GDM1 (cell line): ENCODE measurements at regions not wholly inside any gene's neighbourhood (a gene's known extent, or its start where the extent isn't known, plus 50 kb on each side); places are given as distances from the start of the nearest gene placed in this dataset.
"Not testable (repeated sequence)": the region's sequence is repeated elsewhere in the genome, so short reads cannot be mapped to it uniquely, and the experiment has no call there.

ENCODE experiments used
- DNase-seq: peaks from one replicate; lab custom pipeline; 2025; lab: John Stamatoyannopoulos, UW

DNA sequence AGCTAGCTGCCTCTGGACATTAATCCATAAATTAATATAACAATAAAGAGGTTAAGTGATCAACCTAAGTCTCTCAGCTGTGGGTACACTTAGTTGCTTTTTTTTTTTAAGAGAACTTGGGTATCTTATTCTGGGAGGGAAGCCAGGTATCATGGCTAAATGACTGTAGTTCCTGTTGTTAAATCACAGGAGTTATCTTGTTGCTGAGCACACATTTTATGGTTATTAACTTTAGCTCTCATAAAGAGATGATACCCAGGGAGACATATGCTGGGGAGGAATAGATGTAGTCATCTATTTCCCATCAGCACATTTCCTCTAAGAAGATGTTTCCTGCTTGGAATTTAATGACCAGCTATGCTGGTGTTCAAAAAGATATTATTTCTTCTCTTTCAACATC, 227.8 kb downstream of the PTGER3 start:
- no peak for DNase-seq

DNA sequence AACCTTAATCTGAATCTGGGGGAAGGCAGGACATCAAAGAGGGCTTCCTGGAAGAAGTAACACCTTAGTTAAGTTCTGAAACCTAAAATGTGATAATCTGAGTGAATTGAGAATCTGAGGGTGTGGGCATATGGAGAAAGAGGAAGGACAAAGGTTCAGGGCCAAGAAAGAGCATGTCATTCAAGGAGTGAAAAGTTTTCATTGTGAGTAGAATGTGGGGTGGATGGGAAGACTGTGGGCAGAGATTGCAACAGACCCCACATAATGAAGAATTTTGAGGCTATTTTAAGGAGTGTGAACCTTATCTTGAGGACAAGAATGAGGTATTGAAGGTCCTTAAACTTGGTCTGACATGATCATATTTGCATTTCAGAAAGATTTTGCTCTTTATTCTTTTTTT, 227.2 kb downstream of the PTGER3 start:
- DNase-seq: no peak

DNA sequence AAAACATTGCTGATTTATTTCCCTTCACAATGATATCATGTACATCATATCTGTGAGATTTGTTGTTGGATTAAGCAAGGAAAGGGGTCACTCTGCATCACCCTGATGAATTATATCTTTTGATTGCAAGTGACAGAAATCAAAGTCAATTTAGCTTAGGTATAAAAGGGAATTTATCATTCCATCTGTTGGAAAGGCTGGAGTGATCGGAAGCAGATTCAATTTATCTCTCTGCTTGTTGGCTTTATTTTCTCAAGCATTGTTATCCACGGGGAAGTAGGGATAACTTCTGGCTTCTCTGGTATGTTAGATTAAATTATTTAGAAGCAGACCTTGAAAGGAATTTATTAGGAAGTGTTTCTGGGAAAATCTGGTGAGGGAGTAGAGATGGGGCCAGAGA, 226.6 kb downstream of the PTGER3 start:
- no peak for DNase-seq

DNA sequence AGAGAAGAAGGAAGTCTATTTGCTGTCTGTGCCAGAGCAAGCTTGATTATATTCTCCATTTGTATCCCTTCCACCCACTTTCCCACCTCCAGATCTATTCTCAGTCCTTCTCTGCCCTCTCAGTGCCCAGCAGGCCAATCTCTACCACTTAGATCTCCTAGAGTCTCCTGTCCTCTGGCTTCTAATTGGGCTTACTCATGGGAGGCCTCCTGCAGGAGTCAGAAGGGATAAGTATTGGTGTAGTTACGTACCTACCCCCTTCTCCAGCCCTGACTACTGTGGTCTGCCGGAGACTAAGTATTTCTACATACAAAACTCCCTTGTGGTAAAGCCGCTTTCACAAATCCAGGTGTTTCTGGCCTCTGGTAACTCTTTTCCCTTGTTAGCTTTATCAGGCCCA, 221.2 kb downstream of the PTGER3 start:
- DNase-seq: no peak

DNA sequence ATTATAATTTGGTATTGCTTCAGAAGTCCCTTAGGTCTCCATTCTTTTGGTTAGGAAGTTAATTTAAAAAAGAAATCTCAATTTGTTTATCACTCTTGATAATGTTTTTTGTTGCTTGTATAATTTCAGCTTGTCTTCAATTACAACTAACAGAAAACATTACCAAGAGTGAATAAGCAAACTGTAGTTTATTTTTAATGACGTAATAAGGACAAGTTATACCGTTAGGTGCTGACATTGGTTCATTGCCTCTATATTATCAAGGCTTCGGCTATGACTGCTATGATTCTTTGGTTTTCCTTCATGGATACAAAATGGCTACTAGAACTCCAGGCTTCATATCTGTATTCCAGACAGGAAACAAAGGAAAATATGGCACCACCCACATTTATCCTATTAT, 220.6 kb downstream of the PTGER3 start:
- no peak for DNase-seq

DNA sequence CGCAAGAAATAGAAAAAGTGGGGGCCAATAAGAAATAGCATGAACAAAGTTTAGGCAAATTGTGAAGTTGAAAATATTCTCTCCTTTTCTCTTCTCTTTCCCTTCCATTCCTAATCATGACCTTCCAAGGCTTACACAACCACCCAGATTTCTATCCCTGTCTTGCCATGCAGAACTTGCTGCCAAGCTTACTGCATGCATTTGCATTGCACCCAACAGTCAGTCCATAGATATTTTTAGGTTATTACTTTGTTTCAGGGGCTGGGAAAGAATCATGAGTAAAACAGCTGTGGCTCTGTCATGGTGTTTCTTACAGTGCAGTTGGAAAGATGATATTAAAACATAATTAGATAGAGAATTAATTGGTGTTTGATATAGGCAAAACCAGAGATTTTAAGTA, 219.4 kb downstream of the PTGER3 start:
- DNase-seq: no peak

DNA sequence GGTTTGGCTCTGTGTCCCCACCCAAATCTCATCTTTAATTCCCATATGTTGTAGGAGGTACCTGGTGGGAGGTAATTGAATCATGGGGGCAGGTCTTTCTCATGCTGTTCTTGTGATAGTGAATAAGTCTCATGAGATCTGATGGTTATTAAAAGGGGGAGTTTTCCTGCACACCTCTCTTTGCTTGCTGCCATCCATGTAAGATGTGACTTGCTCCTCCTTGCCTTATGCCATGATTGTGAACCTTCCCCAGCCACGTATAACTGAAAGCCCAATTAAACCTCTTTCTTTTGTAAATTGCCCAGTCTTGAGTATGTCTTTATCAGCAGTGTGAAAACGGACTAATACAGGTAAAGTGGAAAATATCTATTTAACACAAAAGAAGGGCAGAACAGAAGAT, 213.3 kb downstream of the PTGER3 start:
- DNase-seq: not testable (repeated sequence)

DNA sequence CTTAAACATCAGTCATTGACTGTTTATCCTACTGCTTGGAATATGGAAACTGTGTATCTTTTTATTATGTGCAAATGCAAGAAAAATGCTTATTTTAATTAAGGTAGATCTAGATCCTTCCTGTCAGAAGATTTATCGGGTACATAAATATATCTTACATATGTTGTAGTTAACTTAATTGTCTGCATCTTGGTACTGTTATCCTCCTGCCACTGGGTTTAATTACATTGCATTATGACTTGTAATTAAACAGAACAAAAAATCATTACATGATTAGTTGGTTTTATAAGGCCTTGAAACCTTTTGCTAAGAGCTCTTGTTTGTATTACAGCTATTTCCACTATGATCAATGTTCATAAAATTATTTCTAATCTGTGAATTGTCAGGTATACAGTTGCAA, 211.2 kb downstream of the PTGER3 start:
- DNase-seq: no peak

DNA sequence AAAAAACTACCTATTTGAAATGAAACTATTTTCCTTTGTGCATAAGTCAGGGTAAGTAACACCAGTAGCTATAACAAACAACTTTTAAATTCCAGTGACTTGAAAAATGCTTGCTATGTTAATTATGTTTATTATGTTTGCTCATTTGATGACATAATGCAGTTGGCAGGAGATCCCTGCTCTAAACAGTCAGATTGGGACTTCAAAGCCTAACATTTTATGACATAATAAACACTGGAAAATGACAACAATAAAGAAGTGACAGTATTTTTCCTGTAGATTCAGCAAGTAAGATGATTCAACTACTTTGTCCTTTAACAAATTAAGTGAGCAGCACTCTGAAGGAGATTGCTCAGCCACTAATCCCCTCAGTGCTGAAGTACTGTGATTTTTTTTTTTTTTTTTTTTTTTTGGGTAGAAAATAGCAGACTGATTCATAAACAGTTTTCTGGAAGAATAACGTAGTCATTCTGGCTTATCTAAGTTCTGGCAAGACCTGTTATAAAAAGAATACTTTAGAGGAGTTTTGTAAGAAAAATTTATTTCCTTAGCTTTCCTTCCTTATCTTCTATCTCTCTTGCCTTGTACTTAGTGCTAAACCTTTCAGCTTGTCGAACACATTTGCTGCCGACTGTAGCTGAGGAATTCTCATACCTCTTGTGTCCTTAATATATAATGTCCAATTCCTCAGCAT, 207.2 kb downstream of the PTGER3 start:
- DNase-seq: no peak

DNA sequence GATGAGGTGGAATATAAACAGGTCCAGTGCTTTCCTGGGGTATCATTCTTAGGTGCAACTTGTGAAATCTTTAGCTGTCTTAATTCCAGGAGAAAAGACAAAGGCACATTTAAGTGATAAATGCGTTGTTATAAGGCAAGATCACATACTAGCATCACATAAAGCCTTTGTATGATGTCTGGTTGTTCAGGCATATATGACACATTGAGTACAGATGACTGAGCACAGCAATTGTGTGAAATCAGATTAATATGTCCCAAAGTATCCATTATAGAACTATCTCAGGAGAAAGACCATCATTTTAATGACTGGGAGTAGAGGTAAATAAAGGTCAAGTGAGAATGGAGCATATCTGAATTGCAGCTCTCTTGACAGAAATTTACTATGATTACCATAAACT, 205.1 kb downstream of the PTGER3 start:
- no peak for DNase-seq

DNA sequence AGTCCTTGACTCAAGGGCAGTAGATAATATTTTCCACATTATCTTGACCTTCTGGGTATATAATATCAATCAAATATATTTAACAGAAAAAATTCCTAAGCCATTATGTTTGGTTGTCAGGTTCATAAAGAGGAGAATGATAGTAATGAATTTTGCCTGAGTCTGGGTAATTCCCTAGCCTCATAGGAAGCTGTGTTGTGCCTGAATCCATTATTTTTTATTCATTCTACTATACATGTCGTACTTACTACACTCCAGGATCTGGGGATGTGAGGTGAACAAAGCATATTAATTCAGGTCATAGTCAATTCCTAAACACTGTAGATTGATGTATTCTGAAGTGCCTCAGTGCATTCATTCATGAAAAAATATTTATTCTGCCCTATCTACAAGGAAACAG, 204.2 kb downstream of the PTGER3 start:
- DNase-seq: no peak

DNA sequence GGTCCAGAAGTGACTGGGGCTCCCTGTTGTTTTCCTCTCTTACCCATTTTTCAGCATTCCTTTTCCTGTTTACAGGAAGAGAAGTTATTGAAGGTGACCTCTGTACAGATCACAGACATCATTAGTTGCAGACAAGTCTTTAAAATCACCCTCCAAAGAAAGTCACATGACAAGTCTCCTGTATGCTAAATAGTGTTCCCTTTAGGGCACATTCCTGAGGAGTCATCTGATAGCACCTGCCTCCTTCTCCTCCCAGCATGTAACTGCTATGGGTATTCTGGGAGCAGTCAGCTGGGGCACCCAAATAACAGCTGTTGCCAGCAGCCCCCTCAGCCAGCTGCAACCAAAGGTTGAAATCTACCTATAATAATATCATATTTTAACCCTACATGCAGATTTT, 200.6 kb downstream of the PTGER3 start:
- DNase-seq: no peak

DNA sequence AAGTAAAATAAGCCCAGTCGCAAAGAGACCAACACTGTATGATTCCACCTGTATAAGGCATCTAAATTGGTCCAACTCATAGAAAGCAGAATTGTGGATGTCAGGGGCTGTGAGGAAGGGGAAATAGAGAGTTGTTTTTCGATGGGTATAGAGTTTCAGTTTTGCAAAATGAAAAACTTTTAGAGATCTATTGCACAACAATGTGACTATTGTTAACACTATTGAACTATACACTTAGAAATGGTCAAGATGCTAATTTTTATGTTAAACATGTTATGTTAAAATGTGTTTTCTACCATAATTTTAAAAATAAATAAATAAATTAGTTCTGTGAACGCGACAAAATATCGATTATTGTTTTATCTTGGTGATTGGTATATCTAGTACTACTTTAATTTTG, 192.4 kb downstream of the PTGER3 start:
- DNase-seq: no peak

DNA sequence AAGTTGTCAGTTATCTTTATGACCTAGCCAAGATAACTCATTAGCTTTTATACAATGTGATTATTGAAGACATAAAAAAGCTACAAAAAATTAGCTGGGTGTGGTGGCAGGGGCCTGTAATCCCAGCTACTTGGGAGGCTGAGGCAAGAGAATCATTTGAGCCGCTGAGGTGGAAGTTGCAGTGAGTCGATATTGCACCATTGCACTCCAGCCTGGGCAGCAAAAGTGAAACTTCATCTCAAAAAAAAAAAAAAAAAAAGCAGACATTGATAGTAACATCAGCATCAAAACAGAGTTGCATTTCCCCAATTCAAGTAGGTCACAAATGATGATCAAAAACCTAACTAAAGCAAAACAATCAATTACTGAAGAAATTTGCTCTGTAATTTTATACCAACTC, 191.4 kb downstream of the PTGER3 start:
- DNase-seq: no peak

DNA sequence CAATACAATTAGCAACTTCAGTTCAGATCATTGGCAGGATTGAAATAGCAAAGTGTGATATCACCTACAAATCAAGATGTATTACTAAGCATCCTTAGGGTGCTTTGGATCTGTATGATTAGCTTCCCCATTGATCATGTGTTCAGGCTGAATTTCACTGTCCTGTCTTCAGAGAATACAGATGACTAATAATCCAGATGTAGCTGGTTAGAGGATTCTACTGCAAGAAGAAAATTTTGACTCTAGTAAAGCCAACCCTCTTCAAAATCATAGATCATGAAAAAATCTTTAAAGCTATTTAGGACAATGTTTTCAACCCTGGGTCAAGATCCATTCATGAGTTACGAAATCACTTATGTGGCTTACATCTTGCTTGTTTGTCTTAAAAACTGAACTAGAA, 184.4 kb downstream of the PTGER3 start:
- no peak for DNase-seq

DNA sequence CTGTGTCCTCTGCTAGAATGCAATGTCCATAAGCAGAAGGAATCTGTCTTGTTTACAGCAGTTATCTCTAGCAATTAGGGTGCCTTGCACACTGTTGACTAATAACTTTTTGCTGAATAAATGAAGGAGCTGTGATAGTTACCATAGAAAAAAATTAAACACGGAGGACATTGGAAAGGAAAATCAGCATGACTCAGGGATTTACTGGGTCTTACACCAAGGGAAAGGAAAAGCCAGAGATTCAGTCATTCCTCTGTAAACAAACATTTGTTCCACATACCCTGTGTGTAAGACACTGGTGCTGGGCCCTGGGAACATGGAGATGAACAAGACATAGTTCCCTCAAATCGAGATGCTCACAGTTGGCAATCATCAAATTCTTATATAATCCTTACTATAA, 183.3 kb downstream of the PTGER3 start:
- no peak for DNase-seq

DNA sequence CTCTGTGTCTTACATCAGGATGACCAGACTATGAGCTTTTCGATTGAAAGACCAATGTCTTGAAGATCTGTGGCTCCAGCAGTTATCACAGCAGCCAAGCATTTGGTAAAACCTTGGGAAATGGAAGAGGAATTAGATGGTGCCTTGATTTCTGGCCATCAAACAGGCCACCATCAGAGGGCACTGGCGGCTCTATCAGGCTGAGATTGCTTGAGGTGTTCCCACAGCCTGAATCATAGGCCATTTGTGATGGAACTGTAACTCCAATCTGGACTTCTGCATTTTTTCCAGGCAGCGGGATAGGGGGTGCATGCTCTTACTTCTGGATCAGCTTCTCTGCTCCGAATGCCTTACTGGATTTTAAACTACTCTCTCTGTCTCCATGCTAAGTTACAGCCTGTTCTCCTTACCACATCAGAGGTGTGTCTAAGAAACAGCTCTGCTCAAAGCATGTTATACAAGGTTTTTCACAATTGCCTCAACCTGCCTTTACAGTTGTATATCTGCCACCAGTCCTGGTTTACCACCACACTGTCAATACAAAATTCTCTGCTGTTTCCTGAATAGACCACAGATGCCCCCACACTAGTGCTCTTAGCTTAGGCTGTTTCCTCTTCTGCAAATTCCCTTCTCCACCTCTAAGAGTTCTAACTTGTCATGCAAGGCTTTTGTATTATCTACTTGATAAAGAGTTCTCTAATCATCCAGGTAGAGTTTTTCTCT, 180.9 kb downstream of the PTGER3 start:
- DNase-seq: peak; percentile 37

DNA sequence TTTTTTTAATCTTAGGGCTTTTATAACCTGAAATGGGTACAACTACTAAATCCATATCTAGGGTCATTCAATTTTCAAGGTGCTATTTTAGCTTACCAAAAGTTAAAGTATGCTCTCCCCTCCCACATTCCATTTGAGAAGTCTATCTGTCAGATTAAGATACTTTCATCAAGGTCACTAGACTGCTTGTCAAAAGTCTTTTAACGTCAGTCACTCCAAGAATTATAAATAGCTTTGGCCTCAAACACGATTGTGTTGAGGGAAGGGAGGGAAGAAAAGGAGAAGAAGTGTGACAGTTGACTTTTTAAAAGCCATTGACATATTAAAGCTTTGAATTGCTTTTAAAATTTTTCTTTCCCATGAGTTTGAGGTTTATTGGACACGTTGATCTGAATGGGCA, 175.8 kb downstream of the PTGER3 start:
- DNase-seq: no peak

DNA sequence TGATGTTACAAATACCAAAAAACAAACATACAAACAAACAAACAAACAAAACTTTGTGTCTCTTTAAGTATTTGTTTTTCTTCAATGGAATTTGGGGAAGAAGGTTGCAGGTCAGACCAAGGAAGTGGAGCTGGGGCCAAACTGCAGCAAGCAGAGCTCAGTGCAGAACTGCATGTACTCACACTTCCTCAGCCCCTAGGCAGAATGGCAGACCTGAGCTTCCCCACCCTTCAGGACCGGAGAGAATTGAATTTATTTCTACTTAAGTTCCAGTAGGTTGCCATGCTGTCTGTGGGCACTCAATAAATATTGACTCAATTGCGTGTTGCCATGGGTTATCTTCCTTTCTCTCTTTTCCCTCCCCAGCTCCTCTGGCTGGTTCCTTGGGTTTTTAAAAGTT, 173.6 kb downstream of the PTGER3 start:
- DNase-seq: no peak

DNA sequence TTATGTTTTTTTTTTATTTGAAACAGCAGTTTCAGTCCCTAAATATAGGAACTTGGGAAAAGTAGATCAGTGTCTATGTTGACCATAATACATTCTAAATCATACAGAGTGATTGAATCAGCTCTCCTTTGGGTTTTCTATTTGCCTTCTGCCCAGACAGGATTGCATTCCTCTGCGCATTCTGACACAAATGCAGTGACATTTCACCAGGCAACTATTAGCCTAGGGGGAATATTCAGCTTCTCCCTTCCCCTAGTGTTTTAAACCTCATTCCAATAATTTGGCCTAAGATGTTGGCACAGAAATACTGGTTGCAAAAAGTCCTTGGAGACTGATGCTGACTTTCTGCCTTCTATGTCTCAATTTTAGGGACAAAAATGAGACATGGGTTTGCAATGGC, 172.8 kb downstream of the PTGER3 start:
- DNase-seq: no peak

DNA sequence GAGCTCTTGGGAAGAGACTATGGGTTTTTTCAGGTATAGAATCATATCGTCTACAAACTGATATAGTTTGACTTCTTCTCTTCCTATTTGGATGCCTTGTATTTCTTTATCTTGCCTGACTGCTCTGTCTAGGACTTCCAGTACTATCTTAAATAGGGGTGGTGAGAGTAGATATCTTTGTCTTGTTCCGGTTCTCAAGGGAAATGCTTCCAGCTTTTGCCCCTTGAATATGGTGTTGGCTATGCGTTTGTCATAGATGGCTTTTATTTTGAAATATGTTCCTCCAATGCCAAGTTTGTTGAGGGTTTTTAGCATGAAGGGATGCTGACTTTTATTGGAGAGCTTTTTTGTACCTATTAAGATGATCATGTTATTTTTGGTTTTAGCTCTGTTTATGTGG, 170.3 kb downstream of the PTGER3 start:
- DNase-seq: no peak

DNA sequence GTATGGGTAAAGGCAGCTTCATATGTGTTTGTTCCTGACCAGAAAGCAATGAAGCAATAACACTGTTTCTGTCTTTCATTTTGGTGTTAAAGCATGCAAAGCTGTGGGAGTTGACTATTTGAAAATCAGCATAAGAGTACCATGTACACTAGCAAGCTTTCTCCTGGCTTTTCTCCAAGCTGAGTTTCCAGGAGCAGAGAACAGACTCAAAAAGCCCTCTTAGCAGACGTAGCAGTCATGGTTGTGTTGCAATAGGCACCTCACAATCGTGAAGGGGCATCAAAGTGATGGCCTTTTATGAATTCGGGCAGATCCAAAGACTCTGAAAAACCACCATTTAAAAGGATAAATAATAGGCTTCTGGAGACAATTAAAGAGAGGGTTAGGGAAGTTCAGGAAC, 159.7 kb downstream of the PTGER3 start:
- DNase-seq: no peak

DNA sequence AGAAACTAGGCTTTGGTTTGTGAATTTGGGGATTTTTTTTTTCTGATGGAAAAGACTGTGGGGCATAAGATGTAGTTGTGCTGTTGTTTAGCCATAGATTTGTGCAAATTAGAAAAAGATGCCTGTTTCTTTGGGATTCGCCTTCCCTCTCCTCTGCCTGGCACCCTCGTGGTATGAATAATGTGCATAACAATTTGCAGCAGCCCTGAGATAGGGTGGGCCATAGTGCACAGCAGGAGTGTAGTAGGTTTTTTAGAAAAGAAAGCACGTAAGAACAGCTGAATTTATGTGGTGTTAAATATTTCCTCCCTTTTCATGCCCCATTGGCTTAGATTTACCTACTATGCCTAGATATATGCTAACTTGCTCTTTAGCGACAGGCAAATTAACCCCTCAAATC, 158.9 kb downstream of the PTGER3 start:
- no peak for DNase-seq

DNA sequence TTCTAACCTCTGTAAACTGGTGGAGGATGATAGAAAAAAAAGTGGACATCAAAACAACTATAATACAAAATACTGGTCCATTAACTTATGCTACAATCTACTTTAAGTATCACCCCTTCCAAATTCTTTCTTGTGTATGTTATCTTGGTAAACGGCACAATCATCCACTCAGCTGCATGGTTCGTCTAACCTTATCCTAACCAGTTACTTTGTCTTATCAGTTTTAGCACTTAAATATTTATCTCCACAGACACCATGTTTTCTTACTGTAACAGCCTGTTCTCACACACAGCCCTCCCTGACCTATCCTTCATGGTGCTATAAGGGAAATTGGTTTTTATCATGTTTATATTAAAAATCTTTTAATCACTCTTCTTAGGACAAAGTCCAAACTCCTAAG, 157.2 kb downstream of the PTGER3 start:
- no peak for DNase-seq
